Endometrium (tissue), 2 donors: ENCODE measurements at regions not wholly inside any gene's neighbourhood (a gene's known extent, or its start where the extent isn't known, plus 50 kb on each side); places are given as distances from the start of the nearest gene placed in this dataset.
"Not testable (repeated sequence)": the region's sequence is repeated elsewhere in the genome, so short reads cannot be mapped to it uniquely, and the experiment has no call there.

ENCODE experiments used
- FAIRE-seq: peaks from 2 replicates; lab custom pipeline; 2012; peaks lifted over from hg19 to GRCh38; lab: Jason Lieb, UNC
- donor health status: control.
- donor health status: control.

GRCh38 chr14:99004112-99004511 lies 267.9 kb downstream of the BCL11B start:
- FAIRE-seq = no peak

DNA sequence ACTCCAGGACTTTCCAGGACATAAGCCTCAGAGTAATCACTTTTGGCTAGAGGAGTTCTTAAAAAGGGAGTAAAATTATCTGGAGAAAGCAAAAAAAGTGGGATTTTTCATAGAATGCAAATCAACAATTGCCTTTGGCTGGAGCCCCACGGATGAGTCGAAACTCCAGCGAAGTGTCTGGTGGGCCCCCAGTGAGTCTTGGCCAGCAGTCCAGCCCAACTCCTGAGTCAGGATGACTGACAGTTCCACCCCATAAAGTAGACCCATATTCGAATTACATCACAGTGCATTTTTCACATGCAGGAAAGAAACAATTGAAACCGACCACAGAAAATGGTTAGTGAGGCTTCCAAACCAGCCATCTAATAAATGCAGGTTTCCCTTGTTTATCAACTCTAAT lies 265.7 kb downstream of the BCL11B start:
- no peak for FAIRE-seq

DNA sequence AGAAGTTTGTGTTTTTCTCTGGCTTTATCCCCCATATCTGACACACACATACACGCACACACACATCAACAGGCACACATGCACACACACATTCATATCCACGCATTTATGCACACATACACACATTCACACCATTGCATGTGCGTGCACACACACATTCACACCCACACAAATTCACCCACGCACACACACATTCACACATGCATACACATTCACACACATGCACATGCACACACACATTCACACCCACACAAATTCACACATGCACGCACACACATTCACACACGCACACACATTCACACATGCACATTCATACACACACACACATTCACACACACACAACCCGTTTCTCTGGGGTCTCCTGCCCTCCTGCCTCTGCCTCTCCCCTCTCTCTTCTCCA lies 264.2 kb downstream of the BCL11B start:
- FAIRE-seq = no peak

- no peak for FAIRE-seq
Observed at GRCh38 chr14:99009871-99010270, 262.1 kb downstream of the BCL11B start.

DNA sequence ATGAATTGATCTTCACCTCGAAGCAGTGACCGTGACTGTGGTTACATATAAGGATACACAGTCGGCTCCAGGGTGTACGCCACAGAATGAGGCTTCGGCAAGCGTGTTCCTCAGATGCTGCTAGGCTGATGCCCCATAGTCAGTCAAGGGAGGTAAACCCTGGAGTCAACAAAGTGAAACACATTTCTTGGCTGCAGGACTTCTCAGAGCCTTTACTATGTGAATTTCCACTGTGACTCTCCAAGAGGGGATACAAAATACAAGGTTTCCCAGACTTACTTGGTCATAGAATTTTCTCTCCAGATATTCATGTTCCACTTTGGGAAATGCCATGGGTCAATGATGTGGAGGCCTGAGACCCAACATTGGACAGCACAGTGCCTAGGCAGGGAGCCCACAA lies 260.6 kb downstream of the BCL11B start:
- FAIRE-seq = no peak

GRCh38 chr14:99012703-99013102 lies 259.3 kb downstream of the BCL11B start:
- FAIRE-seq = no peak

DNA sequence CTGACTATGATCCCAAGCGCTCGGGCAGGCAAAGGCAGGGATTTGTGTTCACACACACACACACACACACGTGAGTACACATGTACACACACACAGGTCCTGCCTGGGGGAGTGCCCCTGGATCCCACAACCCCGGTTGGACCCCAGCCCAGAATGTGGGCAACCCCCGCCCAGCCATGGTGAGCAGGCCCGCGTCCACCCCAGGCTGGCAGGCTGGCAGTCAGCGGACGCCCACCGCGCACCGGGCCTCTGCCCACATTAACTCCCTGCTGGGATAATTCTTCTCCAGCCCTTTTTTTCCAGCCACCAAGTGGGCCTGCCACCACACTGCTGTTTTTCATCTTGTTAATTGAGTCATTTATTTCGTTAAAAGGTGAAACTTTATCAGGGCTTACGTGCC lies 256.2 kb downstream of the BCL11B start:
- no peak for FAIRE-seq

DNA sequence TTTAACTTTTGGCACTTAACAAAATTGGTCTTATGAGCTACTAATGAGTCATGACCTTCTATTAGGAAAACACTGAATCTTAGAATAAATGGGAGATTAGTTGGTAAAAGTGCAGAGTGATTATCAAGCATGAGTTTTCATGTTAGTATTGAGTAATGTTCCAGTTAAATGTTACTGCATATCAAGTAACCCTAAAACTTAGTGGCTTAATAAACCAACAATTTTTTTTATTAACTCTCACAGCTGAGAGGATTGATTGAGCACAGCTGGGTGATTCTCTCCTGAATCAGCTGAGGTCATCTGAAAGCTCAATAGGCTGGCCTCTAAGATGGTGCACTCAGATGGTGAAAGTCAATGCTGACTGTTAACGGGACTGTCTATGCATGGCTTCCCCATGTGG lies 248.6 kb downstream of the BCL11B start:
- FAIRE-seq = no peak

GRCh38 chr14:99024926-99025325 lies 247.1 kb downstream of the BCL11B start:
- FAIRE-seq = no peak

DNA sequence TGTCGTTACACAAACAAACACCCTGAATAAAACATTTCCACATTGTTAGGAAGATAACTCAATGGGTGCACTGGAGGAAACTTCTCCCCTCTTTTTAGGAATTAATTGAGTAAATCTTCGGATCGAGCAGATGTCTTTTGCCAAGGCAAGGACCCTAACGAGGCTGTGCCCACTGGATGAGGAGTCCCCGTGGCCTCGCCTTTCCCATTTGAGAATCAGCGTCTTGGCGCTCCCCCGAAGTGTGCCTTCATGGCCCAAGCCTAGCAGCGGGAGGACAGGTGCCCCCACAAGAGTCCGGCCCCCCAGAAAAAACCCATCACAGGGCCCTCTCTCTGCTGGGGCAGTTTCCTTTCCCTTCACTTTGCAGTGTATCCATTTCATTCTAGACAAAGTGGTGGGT lies 246.6 kb downstream of the BCL11B start:
- no peak for FAIRE-seq

- FAIRE-seq = no peak
Observed at GRCh38 chr14:99026471-99026870, 245.5 kb downstream of the BCL11B start.

DNA sequence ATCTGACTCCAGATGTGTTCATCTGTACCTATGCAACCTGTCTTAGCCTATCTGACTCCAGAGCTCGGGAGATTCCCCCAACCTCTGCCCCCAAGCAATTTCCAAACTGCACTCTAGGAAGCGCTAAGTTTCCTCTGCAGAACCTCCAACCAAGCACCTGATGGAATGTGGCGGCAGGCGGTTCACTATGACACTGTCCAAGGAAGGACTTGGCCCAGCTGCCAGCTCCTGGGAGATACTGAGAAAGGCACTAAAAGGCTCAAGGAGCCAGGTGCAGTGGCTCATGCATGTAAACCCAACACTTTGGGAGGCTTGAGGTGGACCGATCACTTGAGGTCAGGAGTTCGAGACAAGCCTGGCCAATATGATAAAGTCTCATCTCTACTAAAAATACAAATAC lies 244.0 kb downstream of the BCL11B start:
- no peak for FAIRE-seq

GRCh38 chr14:99028521-99028920 lies 243.5 kb downstream of the BCL11B start:
- FAIRE-seq = no peak

DNA sequence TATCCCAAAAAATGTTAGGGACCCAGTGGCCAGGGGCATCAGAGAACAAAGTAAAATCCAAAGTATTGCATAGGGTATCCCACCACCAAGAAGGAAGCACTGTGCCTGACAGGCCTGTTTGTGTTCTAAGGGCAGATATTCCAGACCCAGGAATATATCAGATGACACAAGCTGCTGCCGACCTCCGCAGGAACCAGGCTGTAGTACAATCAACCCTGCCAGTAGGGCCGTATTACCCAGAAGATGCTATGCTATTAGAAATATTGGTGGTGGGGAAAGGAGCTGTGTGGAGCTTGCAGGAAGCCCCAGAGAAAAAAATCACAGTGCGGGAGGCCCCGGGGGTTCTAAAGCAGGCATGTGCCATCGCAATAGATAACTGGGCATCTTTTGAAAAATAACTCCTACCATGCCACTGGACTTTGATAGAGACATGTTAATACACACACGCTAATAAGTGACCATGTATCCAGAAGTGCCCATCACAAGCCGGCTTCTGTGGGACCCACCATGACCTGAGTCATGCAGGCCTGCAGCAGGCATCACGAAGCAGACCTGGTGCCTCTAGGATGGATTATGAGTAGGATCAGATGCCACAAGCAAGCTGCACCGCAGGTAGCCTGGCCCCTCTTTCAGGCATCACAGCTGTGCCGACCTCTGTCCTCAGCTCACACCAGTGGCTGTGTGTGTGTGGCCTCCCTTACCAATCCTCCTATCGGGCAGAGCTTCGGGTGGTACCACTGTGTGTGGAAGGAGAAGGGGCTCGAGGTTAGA lies 242.7 kb downstream of the BCL11B start:
- FAIRE-seq = no peak

DNA sequence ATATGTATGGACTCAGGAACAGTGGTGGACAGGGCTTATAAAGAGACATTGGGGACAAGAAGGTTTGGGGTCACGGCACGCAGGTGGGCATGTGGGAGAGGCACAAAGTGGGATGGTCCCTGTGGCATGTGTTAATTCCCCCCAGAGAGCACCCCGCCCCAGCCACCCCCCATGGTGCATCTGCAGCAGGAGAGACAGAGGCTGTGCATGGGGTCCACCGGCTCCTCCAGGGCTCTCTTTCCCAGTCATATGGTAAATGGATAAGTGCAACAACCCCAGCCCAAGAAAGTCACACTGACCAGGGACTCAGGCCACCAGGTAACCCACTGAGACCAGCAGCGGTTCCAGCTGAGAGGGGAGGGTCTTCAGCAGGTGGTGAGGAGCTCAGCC lies 242.1 kb downstream of the BCL11B start:
- no peak for FAIRE-seq

DNA sequence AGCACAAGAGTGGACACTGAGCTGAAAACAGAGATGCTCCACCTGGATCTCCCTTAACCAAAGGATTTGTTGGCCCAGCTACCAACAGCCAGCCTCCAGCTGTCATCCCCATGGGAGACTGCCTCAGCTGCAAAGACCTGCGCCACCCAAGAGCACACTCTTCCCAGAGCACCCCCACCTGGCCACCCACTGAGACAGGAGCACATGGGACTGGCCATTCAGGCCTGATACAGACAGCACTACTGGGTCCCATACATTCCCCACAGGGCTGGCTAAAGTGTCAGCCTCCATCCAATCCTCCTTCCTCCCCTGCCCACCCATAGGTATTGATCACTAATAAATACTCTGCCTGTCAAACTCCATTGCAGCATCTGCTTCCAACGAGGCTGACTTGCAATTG lies 241.5 kb downstream of the BCL11B start:
- no peak for FAIRE-seq

GRCh38 chr14:99032759-99033158 lies 239.2 kb downstream of the BCL11B start:
- no peak for FAIRE-seq

GRCh38 chr14:99033951-99034350 lies 238.0 kb downstream of the BCL11B start:
- FAIRE-seq = no peak

- FAIRE-seq = no peak
Observed at GRCh38 chr14:99034711-99035171, 237.3 kb downstream of the BCL11B start.

DNA sequence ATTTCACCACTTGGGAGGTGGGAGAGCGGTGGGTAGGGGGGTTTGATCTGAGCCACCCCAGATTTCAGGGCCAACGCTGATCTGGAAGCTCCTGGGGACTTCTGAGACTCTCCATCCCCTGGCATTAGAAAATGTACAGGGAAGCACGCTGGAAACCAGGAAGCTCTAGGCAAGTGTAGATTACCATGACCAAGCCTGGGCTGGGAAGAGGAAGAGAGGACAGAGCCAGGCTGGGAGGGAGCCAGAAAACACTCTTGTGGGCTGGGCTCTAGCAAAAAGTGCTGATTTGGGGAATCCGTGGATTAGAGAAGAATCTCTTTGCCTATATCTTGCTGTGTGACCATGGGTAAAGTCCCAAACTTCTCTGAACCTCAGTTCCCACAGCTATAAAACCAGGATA lies 236.7 kb downstream of the BCL11B start:
- FAIRE-seq = no peak

GRCh38 chr14:99035712-99036610 lies 236.0 kb downstream of the BCL11B start:
- FAIRE-seq = no peak

- FAIRE-seq = no peak
Observed at GRCh38 chr14:99036611-99037293, 235.2 kb downstream of the BCL11B start.

- FAIRE-seq = not testable (repeated sequence)
Observed at GRCh38 chr14:99037326-99037725, 234.7 kb downstream of the BCL11B start.
